ENCODE measurements at regions not wholly inside any gene's neighbourhood (a gene's known extent, or its start where the extent isn't known, plus 50 kb on each side); places are given as distances from the start of the nearest gene placed in this dataset.

GRCh38 chr6:135710042-135710441 lies 141.5 kb upstream of the PDE7B start:
- TF ChIP-seq CTCF (IDR thresholded peaks at IDR 0.05; ENCODE audit: low read depth, low read length) = no peak
- TF ChIP-seq EZH2phosphoT487 (IDR thresholded peaks at IDR 0.05; ENCODE audit: low read depth) = no peak
